Thymus (tissue), 11 donors: ENCODE measurements at regions not wholly inside any gene's neighbourhood (a gene's known extent, or its start where the extent isn't known, plus 50 kb on each side); places are given as distances from the start of the nearest gene placed in this dataset.

ENCODE experiments used
- DNase-seq, 9 donors: peaks; one replicate each; pipeline ENCODE4 v3.0.0-alpha.2; 2013; ENCODE audit warnings: low spot score in 9 of 9, low read depth in 6 of 9, missing footprints in 1 of 9
- H3K27ac ChIP-seq, 2 donors: one replicate each; pipeline ENCODE4 v1.5.1; 2013; ENCODE audit warnings: control low read depth in 1 of 2, low read depth in 1 of 2, low read length in 1 of 2, mild to moderate bottlenecking in 1 of 2, moderate library complexity in 1 of 2
- H3K27me3 ChIP-seq, 2 donors: one replicate each; pipeline ENCODE4 v1.5.1; 2013; ENCODE audit warnings: low read length in 1 of 2; ENCODE audit not compliant: control insufficient read depth in 2 of 2, insufficient read depth in 1 of 2
- H3K36me3 ChIP-seq, 2 donors: one replicate each; pipeline ENCODE4 v1.5.1; 2013; ENCODE audit warnings: low read length in 1 of 2, mild to moderate bottlenecking in 1 of 2, moderate library complexity in 1 of 2; ENCODE audit not compliant: control insufficient read depth in 2 of 2, insufficient read depth in 2 of 2
- H3K4me1 ChIP-seq, 2 donors: one replicate each; pipeline ENCODE4 v1.5.1; 2013; ENCODE audit warnings: low read length in 2 of 2; ENCODE audit not compliant: control insufficient read depth in 2 of 2, insufficient read depth in 2 of 2
- H3K4me3 ChIP-seq, 2 donors: one replicate each; pipeline ENCODE4 v1.5.1; 2013; ENCODE audit warnings: low read length in 2 of 2, control low read depth in 1 of 2, mild to moderate bottlenecking in 1 of 2
- H3K9me3 ChIP-seq, 2 donors: one replicate each; pipeline ENCODE4 v1.5.1; 2013; ENCODE audit warnings: low read length in 1 of 2, mild to moderate bottlenecking in 1 of 2; ENCODE audit not compliant: control insufficient read depth in 2 of 2, insufficient read depth in 1 of 2
- WGBS: extraction: QIAGEN DNeasy Blood & Tissue Kit; methylation state at CpG from one replicate; pipeline ENCODE4 v1.1.7; 2013; 5-methylcytosine and 5-hydroxymethylcytosine counted together
- donor health status: healthy.

- Histone ChIP-seq H3K4me1 (no peaks in the 10 kb centered on the region), H3K27ac (no peak overlapping the region), H3K4me3 (no peak overlapping the region), H3K9me3 (no peaks in the 10 kb centered on the region), H3K36me3 (no peaks in the 10 kb centered on the region), H3K27me3 (no peaks in the 10 kb centered on the region)
- DNase-seq, result no peak
Observed at GRCh38 chr15:62715946-62716345, 326.6 kb upstream of the TPM1 start.

- 98% methylated on average over 6 of the region's 6 CpGs for WGBS
- DNase-seq, result no peak
- H3K36me3 ChIP-seq, result no peaks in the 10 kb centered on the region
- H3K4me1 ChIP-seq, result no peaks in the 10 kb centered on the region
- H3K27ac ChIP-seq, result no peak overlapping the region
- H3K9me3 ChIP-seq, result no peaks in the 10 kb centered on the region
- H3K27me3 ChIP-seq, result no peaks in the 10 kb centered on the region
- no peak overlapping the region for H3K4me3 ChIP-seq
Observed at GRCh38 chr15:62717496-62717895, 325.1 kb upstream of the TPM1 start.

DNA sequence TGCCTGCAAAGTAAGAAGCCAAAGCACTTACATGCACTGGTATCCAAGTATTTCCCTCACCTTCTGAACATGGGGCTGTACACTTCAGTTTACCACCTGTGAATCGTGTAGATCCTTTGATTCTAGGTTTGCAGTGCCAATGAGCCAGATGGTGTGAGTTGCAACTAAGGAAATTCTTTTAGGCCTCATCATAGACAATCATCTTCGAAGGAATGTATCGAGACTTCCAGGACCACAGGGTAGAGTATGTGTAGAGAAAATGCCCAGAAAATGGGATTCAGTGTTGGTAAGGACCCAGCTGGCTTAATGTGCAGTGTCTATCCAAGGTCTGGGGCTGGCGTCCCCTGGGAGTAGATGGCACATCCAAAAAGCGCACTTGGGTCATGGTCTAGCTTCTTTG lies 323.2 kb upstream of the TPM1 start:
- Histone ChIP-seq H3K27me3 (no peaks in the 10 kb centered on the region), H3K9me3 (no peaks in the 10 kb centered on the region), H3K4me1 (no peaks in the 10 kb centered on the region), H3K36me3 (no peaks in the 10 kb centered on the region), H3K4me3 (no peak overlapping the region), H3K27ac (no peak overlapping the region)
- DNase-seq, result no peak
- WGBS, result 97% methylated on average over 5 of the region's 5 CpGs

GRCh38 chr15:62722237-62722636 lies 320.3 kb upstream of the TPM1 start:
- H3K9me3 ChIP-seq, result no peaks in the 10 kb centered on the region
- no peaks in the 10 kb centered on the region for H3K27me3 ChIP-seq
- no peak for DNase-seq
- H3K27ac ChIP-seq, result no peak overlapping the region
- H3K4me1 ChIP-seq, result no peaks in the 10 kb centered on the region
- WGBS, result 98% methylated on average over 9 of the region's 9 CpGs
- H3K36me3 ChIP-seq, result no peaks in the 10 kb centered on the region
- no peak overlapping the region for H3K4me3 ChIP-seq

GRCh38 chr15:62726461-62726860 lies 316.1 kb upstream of the TPM1 start:
- H3K9me3 ChIP-seq, result no peaks in the 10 kb centered on the region
- no peaks in the 10 kb centered on the region for H3K36me3 ChIP-seq
- no peaks in the 10 kb centered on the region for H3K27me3 ChIP-seq
- H3K27ac ChIP-seq, result no peak overlapping the region
- H3K4me3 ChIP-seq, result no peak overlapping the region
- H3K4me1 ChIP-seq, result no peaks in the 10 kb centered on the region
- no peak for DNase-seq

DNA sequence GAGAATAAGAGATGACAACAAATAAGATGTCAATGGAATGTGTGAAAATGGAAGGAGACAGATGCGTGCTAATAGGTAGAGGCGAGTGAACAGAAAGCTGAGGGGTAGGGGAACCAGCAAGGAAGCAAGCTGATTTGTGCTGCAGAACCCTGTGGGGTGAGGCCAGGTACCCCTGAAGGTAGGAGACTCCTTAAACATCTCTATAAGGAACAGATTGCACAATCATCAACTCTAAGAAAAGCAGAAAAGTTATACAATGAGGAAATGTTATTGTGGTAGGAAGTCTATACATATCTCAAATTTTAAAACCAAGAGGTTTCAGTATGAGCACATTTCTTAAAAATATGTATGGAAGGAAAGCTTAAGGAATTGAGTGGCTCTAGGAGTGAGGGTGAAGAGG lies 315.0 kb upstream of the TPM1 start:
- Histone ChIP-seq H3K27me3 (no peaks in the 10 kb centered on the region), H3K4me1 (no peaks in the 10 kb centered on the region), H3K36me3 (no peaks in the 10 kb centered on the region), H3K4me3 (no peak overlapping the region), H3K27ac (no peak overlapping the region), H3K9me3 (no peaks in the 10 kb centered on the region)
- 97% methylated on average over 2 of the region's 2 CpGs for WGBS
- no peak for DNase-seq

DNA sequence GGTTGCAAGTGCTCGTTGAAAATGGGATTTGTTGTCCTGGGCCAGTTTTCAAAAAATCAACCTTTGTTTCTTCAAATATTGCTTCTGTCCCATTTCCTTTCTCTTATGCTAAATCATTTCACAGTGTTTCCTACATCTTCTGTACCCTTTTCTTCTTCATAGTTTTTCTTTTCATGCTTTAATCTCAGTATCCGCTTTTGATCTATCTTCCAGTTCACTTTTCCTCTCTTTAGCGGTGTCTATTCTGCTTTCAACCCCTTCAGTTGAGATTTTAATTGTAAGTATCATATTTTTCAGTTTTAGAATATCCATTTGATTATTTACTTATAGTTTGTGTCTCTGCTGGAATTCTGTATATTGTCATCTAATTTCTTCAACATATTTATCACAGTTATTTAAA lies 311.7 kb upstream of the TPM1 start:
- no peak for DNase-seq
- Histone ChIP-seq H3K27ac (no peak overlapping the region), H3K4me3 (no peak overlapping the region), H3K27me3 (no peaks in the 10 kb centered on the region), H3K9me3 (no peaks in the 10 kb centered on the region), H3K36me3 (no peaks in the 10 kb centered on the region), H3K4me1 (no peaks in the 10 kb centered on the region)
- 98% methylated on average over 3 of the region's 3 CpGs for WGBS

GRCh38 chr15:62732078-62732477 lies 310.5 kb upstream of the TPM1 start:
- Histone ChIP-seq H3K36me3 (no peaks in the 10 kb centered on the region), H3K27me3 (no peaks in the 10 kb centered on the region), H3K9me3 (no peaks in the 10 kb centered on the region), H3K27ac (no peak overlapping the region), H3K4me1 (no peaks in the 10 kb centered on the region), H3K4me3 (no peak overlapping the region)
- 98% methylated on average over 3 of the region's 3 CpGs for WGBS
- DNase-seq, result no peak

DNA sequence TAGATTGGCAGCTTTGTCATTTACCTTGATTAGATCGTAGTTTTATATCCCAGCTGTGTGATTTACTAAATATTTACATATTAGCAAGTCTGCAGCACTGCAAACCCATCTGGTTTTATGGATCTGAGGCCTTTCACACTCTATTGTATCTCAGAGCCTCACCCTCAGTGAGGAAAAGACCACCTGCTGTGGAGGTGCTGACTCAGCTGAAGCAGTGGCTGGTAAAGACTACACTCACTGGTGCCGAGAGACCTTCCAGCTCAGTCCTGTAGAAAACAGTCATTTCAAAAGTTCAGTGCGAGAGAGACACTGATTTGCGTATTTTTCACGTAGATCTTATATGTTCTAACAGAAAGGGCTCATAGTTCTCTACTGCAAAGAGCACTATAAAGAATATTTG lies 307.8 kb upstream of the TPM1 start:
- Histone ChIP-seq H3K27me3 (no peaks in the 10 kb centered on the region), H3K4me3 (no peak overlapping the region), H3K4me1 (no peaks in the 10 kb centered on the region), H3K9me3 (no peaks in the 10 kb centered on the region), H3K27ac (no peak overlapping the region), H3K36me3 (no peaks in the 10 kb centered on the region)
- 97% methylated on average over 5 of the region's 5 CpGs for WGBS
- DNase-seq, result no peak

- Histone ChIP-seq H3K9me3 (no peaks in the 10 kb centered on the region), H3K27ac (no peak overlapping the region), H3K4me3 (no peak overlapping the region), H3K27me3 (no peaks in the 10 kb centered on the region), H3K4me1 (no peaks in the 10 kb centered on the region), H3K36me3 (no peaks in the 10 kb centered on the region)
- DNase-seq, result no peak
- 98% methylated on average over 14 of the region's 14 CpGs for WGBS
Observed at GRCh38 chr15:62736756-62737155, 305.8 kb upstream of the TPM1 start.
